CD4-positive, alpha-beta T cell (primary cell): ENCODE measurements at regions not wholly inside any gene's neighbourhood (a gene's known extent, or its start where the extent isn't known, plus 50 kb on each side); places are given as distances from the start of the nearest gene placed in this dataset.

ENCODE experiments used
- ATAC-seq: fragments of 200-7000 bp; cut with Tn5 transposase; one replicate; pipeline ENCODE4 v1.10.0; 2022; ENCODE audit warnings: mild to moderate bottlenecking; ENCODE audit not compliant: poor library complexity
- CTCF ChIA-PET: fragments of 350-600 bp; sonication (Branson Sonifier 250); formaldehyde crosslinking; loops from one replicate; lab custom pipeline; 2021; ENCODE audit warnings: antibody characterized with exemption, inconsistent platforms; lab: Charles Lee
- POLR2A ChIA-PET: fragments of 350-600 bp; sonication (Branson Sonifier 250); formaldehyde crosslinking; loops from one replicate; lab custom pipeline; 2021; ENCODE audit warnings: antibody characterized with exemption, inconsistent platforms; lab: Charles Lee
- DNase-seq, 14 experiments: peaks; one replicate each; pipeline ENCODE4 v3.0.0-alpha.2; 2013 to 2020; ENCODE audit warnings: mixed read lengths in 2 of 14
- H3K27ac ChIP-seq, 2 donors: one replicate each; pipeline versions ENCODE4 v1.5.1 to v1.7.0; 2013; ENCODE audit warnings: low read length in 2 of 2, low read depth in 1 of 2, mild to moderate bottlenecking in 1 of 2
- H3K27me3 ChIP-seq, 2 experiments: 1 replicate in 1 of 2; 2 replicates in 1 of 2; pipeline versions ENCODE4 v1.6.1 to v1.7.0; 2013; ENCODE audit warnings: low read length in 2 of 2, control low read depth in 1 of 2, mild to moderate bottlenecking in 1 of 2, moderate library complexity in 1 of 2; ENCODE audit not compliant: insufficient read depth in 2 of 2, control insufficient read depth in 1 of 2
- H3K36me3 ChIP-seq: one replicate; pipeline ENCODE4 v1.6.1; 2013; ENCODE audit warnings: low read length, control low read depth; ENCODE audit not compliant: insufficient read depth
- H3K4me1 ChIP-seq: one replicate; pipeline ENCODE4 v1.6.1; 2013; ENCODE audit warnings: low read length, control low read depth; ENCODE audit not compliant: insufficient read depth
- H3K4me3 ChIP-seq: one replicate; pipeline ENCODE4 v1.5.1; 2013; ENCODE audit warnings: mild to moderate bottlenecking, low read length, moderate library complexity
- H3K9me3 ChIP-seq, 2 experiments: 1 replicate in 1 of 2; 2 replicates in 1 of 2; pipeline versions ENCODE4 v1.6.1 to v1.7.0; 2013; ENCODE audit warnings: low read length in 2 of 2, mild to moderate bottlenecking in 2 of 2, control low read depth in 1 of 2, moderate library complexity in 1 of 2; ENCODE audit not compliant: control insufficient read depth in 1 of 2, insufficient read depth in 1 of 2
- H3K27ac Mint-ChIP-seq: one replicate; pipeline ENCODE4 v1.8.0; 2020; ENCODE audit warnings: mixed read lengths
- H3K27me3 Mint-ChIP-seq: one replicate; pipeline ENCODE4 v1.8.0; 2021; ENCODE audit warnings: mixed read lengths
- H3K36me3 Mint-ChIP-seq: one replicate; pipeline ENCODE4 v1.8.0; 2021; ENCODE audit warnings: low read depth, mixed read lengths
- H3K4me1 Mint-ChIP-seq: one replicate; pipeline ENCODE4 v1.8.0; 2021; ENCODE audit warnings: low read depth, mixed read lengths
- H3K4me3 Mint-ChIP-seq: one replicate; pipeline ENCODE4 v1.8.0; 2020; ENCODE audit warnings: mild to moderate bottlenecking, mixed read lengths
- H3K9me3 Mint-ChIP-seq: one replicate; pipeline ENCODE4 v1.8.0; 2020; ENCODE audit warnings: mixed read lengths
- CTCF ChIP-seq: fragments of 200-600 bp; IDR thresholded peaks from one replicate; pipeline ENCODE4 v1.8.0; 2022; ENCODE audit warnings: antibody characterized with exemption, mild to moderate bottlenecking
- intact Hi-C, 2 experiments: fragments of 100-400 bp; cut with DNase I in 1 of 2; cut with micrococcal nuclease in 1 of 2; formaldehyde crosslinking; loops; one replicate each; pipeline versions ENCODE4 v1.15.1 to v1.9.0; 2023 to 2025; cut with DNase I, micrococcal nuclease

GRCh38 chr4:153954654-153955053, 165.8 kb upstream of the SFRP2 start:
- Histone ChIP-seq H3K4me1 (peaks cover 7% of the 10 kb centered on the region), H3K9me3 (no peaks in the 10 kb centered on the region), H3K27me3 (no peaks in the 10 kb centered on the region), H3K36me3 (no peaks in the 10 kb centered on the region), H3K4me3 (no peak overlapping the region), H3K27ac (no peak overlapping the region)
- Mint-ChIP-seq H3K9me3 (peaks cover 2% of the 10 kb centered on the region), H3K27me3 (no peaks in the 10 kb centered on the region), H3K27ac (no peak overlapping the region), H3K4me3 (no peak overlapping the region), H3K4me1 (peaks cover 11% of the 10 kb centered on the region), H3K36me3 (no peaks in the 10 kb centered on the region)
- ChIA-PET POLR2A (no interaction called here), CTCF (no interaction called here)
- ATAC-seq (no peak), DNase-seq (no peak)
- TF ChIP-seq CTCF = no peak
- intact Hi-C loops = no loop called here

- no peak overlapping the region for H3K4me3 ChIP-seq
- intact Hi-C loops = no loop called here
Measured at GRCh38 chr4:153950100-153950979, 161.5 kb upstream of the SFRP2 start.

GRCh38 chr4:153948041-153948440, 159.2 kb upstream of the SFRP2 start:
- Histone ChIP-seq H3K36me3 (no peaks in the 10 kb centered on the region), H3K27ac (no peak overlapping the region), H3K4me1 (peaks cover 7% of the 10 kb centered on the region), H3K9me3 (peaks cover 0 to 6% of the 10 kb centered on the region in 2 experiments), H3K27me3 (no peaks in the 10 kb centered on the region), H3K4me3 (no peak overlapping the region)
- ChIA-PET CTCF (no interaction called here), POLR2A (no interaction called here)
- Mint-ChIP-seq H3K36me3 (no peaks in the 10 kb centered on the region), H3K27me3 (peaks cover 4% of the 10 kb centered on the region), H3K9me3 (peaks cover 2% of the 10 kb centered on the region), H3K4me1 (peaks cover 27% of the 10 kb centered on the region), H3K4me3 (no peak overlapping the region), H3K27ac (no peak overlapping the region)
- no peak for TF ChIP-seq CTCF
- DNase-seq (no peak), ATAC-seq (no peak)
- intact Hi-C loops = no loop called here

More at GRCh38 chr4:153950100-153950979, 161.5 kb upstream of the SFRP2 start:
- Histone ChIP-seq H3K27ac (no peak overlapping the region), H3K4me1 (peaks cover 7% of the 10 kb centered on the region), H3K9me3 (peaks cover 0 to 6% of the 10 kb centered on the region in 2 experiments), H3K36me3 (no peaks in the 10 kb centered on the region), H3K27me3 (no peaks in the 10 kb centered on the region)
- ChIA-PET POLR2A (interaction anchor here (0.7 to 1.3 kb wide), 2 partner anchors 12 to 141 kb away, joined by 3 to 4 read pairs; no protein-coding TSS in a partner anchor), CTCF (no interaction called here)
- Mint-ChIP-seq H3K27me3 (no peaks in the 10 kb centered on the region), H3K27ac (no peak overlapping the region), H3K9me3 (peaks cover 2% of the 10 kb centered on the region), H3K36me3 (no peaks in the 10 kb centered on the region), H3K4me3 (peak overlapping the region; percentile 0), H3K4me1 (peaks cover 23% of the 10 kb centered on the region)
- DNase-seq (peak in 6 of 14 experiments; percentile 1 to 63 (median 28)), ATAC-seq (peak; percentile 87)
- TF ChIP-seq CTCF = no peak
